Panc1 (cell line): ENCODE measurements at regions not wholly inside any gene's neighbourhood (a gene's known extent, or its start where the extent isn't known, plus 50 kb on each side); places are given as distances from the start of the nearest gene placed in this dataset.

Experiments
- ATAC-seq: fragments of 200-7000 bp; cut with Tn5 transposase; 2 replicates; pipeline ENCODE4 v1.9.1; 2020; ENCODE audit warnings: mild to moderate bottlenecking, moderate library complexity
- BruUV-seq: library from RNA; stranded (reverse); fragments of 400-500 nt; replicated peaks from 2 replicates; lab custom pipeline; 2021; lab: Mats Ljungman, UMichigan
- CTCF ChIA-PET: fragments of 300-600 bp; sonication (Branson Sonifier 250); formaldehyde crosslinking; loops from one replicate; lab custom pipeline; 2022; ENCODE audit warnings: antibody characterized with exemption; lab: Charles Lee
- POLR2A ChIA-PET: fragments of 300-600 bp; sonication (Branson Sonifier 250); formaldehyde crosslinking; loops from one replicate; lab custom pipeline; 2022; ENCODE audit warnings: antibody characterized with exemption; lab: Charles Lee
- DNase-seq: peaks from one replicate; pipeline ENCODE4 v3.0.0-alpha.2; 2010; ENCODE audit warnings: low read depth, low spot score
- H3K27ac ChIP-seq: 2 replicates; pipeline ENCODE4 v1.5.1; 2011; ENCODE audit warnings: mild to moderate bottlenecking, low read length, inconsistent platforms
- H3K27me3 ChIP-seq: fragments of 200-500 bp; sonication (Bioruptor generic); 2 replicates; pipeline ENCODE4 v1.6.0; 2014; ENCODE audit warnings: low read length, inconsistent platforms; ENCODE audit not compliant: control insufficient read depth, insufficient read depth
- H3K36me3 ChIP-seq: fragments of 200-500 bp; sonication (Bioruptor generic); 2 replicates; pipeline ENCODE4 v1.5.1; 2014; ENCODE audit warnings: inconsistent platforms, mild to moderate bottlenecking, low read length, moderate library complexity; ENCODE audit not compliant: control insufficient read depth, insufficient read depth
- H3K4me1 ChIP-seq: 2 replicates; pipeline ENCODE4 v1.5.1; 2011; ENCODE audit warnings: inconsistent platforms, mild to moderate bottlenecking, low read length, moderate library complexity; ENCODE audit not compliant: control insufficient read depth, insufficient read depth
- H3K4me3 ChIP-seq, 2 experiments: 2 replicates each; pipeline ENCODE4 v1.5.1; 2011 to 2012; ENCODE audit warnings: low read depth in 2 of 2, low read length in 2 of 2, mild to moderate bottlenecking in 2 of 2, inconsistent platforms in 1 of 2, moderate library complexity in 1 of 2
- H3K9me3 ChIP-seq: fragments of 200-500 bp; sonication (Bioruptor generic); 2 replicates; pipeline ENCODE4 v1.5.1; 2014; ENCODE audit warnings: low read depth, mild to moderate bottlenecking, inconsistent platforms, low read length, moderate library complexity; ENCODE audit not compliant: control insufficient read depth, insufficient read depth
- CTCF ChIP-seq: fragments of 450-650 bp; IDR thresholded peaks from 2 replicates; pipeline ENCODE4 v1.5.1; 2017; ENCODE audit warnings: mild to moderate bottlenecking
- POLR2AphosphoS5 ChIP-seq: IDR thresholded peaks from 2 replicates; pipeline ENCODE4 v1.6.1; 2012; ENCODE audit warnings: mild to moderate bottlenecking, low read depth, low read length, moderate library complexity
- REST ChIP-seq, 2 experiments: IDR thresholded peaks; 2 replicates each; pipeline ENCODE4 v1.6.1; 2011 to 2012; ENCODE audit warnings: low read depth in 2 of 2, control low read depth in 1 of 2, low read length in 1 of 2, mild to moderate bottlenecking in 1 of 2, moderate library complexity in 1 of 2; ENCODE audit not compliant: insufficient read depth in 1 of 2
- SIN3A ChIP-seq: IDR thresholded peaks from 2 replicates; pipeline ENCODE4 v1.6.1; 2012; ENCODE audit warnings: low read depth, mild to moderate bottlenecking, low read length, moderate library complexity, borderline replicate concordance; ENCODE audit not compliant: insufficient read depth
- TCF7L2 ChIP-seq: IDR thresholded peaks from 2 replicates; pipeline ENCODE4 v1.6.1; 2011; ENCODE audit warnings: mild to moderate bottlenecking, low read depth, low read length, inconsistent platforms
- in situ Hi-C: cut with HindIII; loops from 2 replicates; pipeline ENCODE4 v1.10.0; 2016; ENCODE audit warnings: low sequenced_read_pairs, low pct_unique_long_range_greater_than_20kb
- intact Hi-C: fragments of 100-400 bp; cut with micrococcal nuclease; formaldehyde crosslinking; loops from one replicate; pipeline ENCODE4 v1.10.0; 2022; ENCODE audit not compliant: unreplicated experiment

- H3K36me3 ChIP-seq, result no peaks in the 10 kb centered on the region
- H3K27me3 ChIP-seq, result no peaks in the 10 kb centered on the region
- in situ Hi-C loops, result no loop called here
- no peak for ATAC-seq
- no peak for TF ChIP-seq SIN3A
- TF ChIP-seq TCF7L2, result no peak
- no peak for TF ChIP-seq POLR2AphosphoS5
- no peak for TF ChIP-seq CTCF
- no peak for TF ChIP-seq REST (IDR thresholded peaks at IDR 0.05; ENCODE audit: insufficient read depth in 1 of 2, low read depth in 2 of 2, low read length in 1 of 2)
- H3K27ac ChIP-seq, result no peak overlapping the region
- H3K9me3 ChIP-seq, result peaks cover 7% of the 10 kb centered on the region
- CTCF ChIA-PET, result no interaction called here
- POLR2A ChIA-PET, result no interaction called here
- no peak for DNase-seq
- intact Hi-C loops, result no loop called here
- H3K4me1 ChIP-seq, result no peaks in the 10 kb centered on the region
- no TSS peak for BruUV-seq
- no peak overlapping the region for H3K4me3 ChIP-seq
Observed at GRCh38 chr7:106418094-106418493, 133.3 kb upstream of the NAMPT start.

GRCh38 chr7:106417273-106417902 is 132.6 kb upstream of the NAMPT start:
- H3K4me1 ChIP-seq, result no peaks in the 10 kb centered on the region
- ATAC-seq (no peak), DNase-seq (no peak)
- intact Hi-C loops (no loop called here), in situ Hi-C loops (no loop called here)
- H3K9me3 ChIP-seq, result peaks cover 7% of the 10 kb centered on the region
- H3K36me3 ChIP-seq, result no peaks in the 10 kb centered on the region
- no TSS peak for BruUV-seq
- ChIA-PET CTCF (no interaction called here), POLR2A (no interaction called here)
- no peak overlapping the region for H3K4me3 ChIP-seq
- no peak overlapping the region for H3K27ac ChIP-seq
- H3K27me3 ChIP-seq, result no peaks in the 10 kb centered on the region
- TF ChIP-seq SIN3A, result no peak
- no peak for TF ChIP-seq CTCF
- no peak for TF ChIP-seq REST (IDR thresholded peaks at IDR 0.05; ENCODE audit: insufficient read depth in 1 of 2, low read depth in 2 of 2, low read length in 1 of 2)
- TF ChIP-seq TCF7L2, result no peak
- no peak for TF ChIP-seq POLR2AphosphoS5
